T-helper 2 cell treated with Interferon-gamma antibody and Interleukin-4, amounts not matched to agents 5 μg/mL and 100 μg/mL, for 36 hours (primary cell): ENCODE measurements at regions not wholly inside any gene's neighbourhood (a gene's known extent, or its start where the extent isn't known, plus 50 kb on each side); places are given as distances from the start of the nearest gene placed in this dataset.

ENCODE experiments used
- DNase-seq: peaks from one replicate; pipeline ENCODE4 v3.0.0; 2021; ENCODE audit warnings: low spot score
- H3K27ac Mint-ChIP-seq: one replicate; pipeline ENCODE4 v1.8.0; 2021; ENCODE audit warnings: mild to moderate bottlenecking, mixed read lengths
- H3K27me3 Mint-ChIP-seq: one replicate; pipeline ENCODE4 v1.8.0; 2021; ENCODE audit warnings: low read depth, mixed read lengths
- H3K36me3 Mint-ChIP-seq: one replicate; pipeline ENCODE4 v1.8.0; 2021; ENCODE audit warnings: low read depth, mixed read lengths
- H3K4me1 Mint-ChIP-seq: one replicate; pipeline ENCODE4 v1.8.0; 2021; ENCODE audit warnings: low read depth, mixed read lengths
- H3K4me3 Mint-ChIP-seq: one replicate; pipeline ENCODE4 v1.8.0; 2022; ENCODE audit warnings: mild to moderate bottlenecking, moderate library complexity, mixed read lengths
- H3K9me3 Mint-ChIP-seq: one replicate; pipeline ENCODE4 v1.8.0; 2021; ENCODE audit warnings: mixed read lengths

GRCh38 chr18:44128365-44128764 is 552.3 kb upstream of the SETBP1 start:
- Mint-ChIP-seq H3K4me1 (no peaks in the 10 kb centered on the region), H3K4me3 (no peak overlapping the region), H3K27ac (no peak overlapping the region), H3K27me3 (no peaks in the 10 kb centered on the region), H3K9me3 (no peaks in the 10 kb centered on the region), H3K36me3 (no peaks in the 10 kb centered on the region)
- DNase-seq = no peak

- no peaks in the 10 kb centered on the region for H3K36me3 Mint-ChIP-seq
- H3K4me1 Mint-ChIP-seq = no peaks in the 10 kb centered on the region
- peaks cover 5% of the 10 kb centered on the region for H3K9me3 Mint-ChIP-seq
- DNase-seq = no peak
- H3K27ac Mint-ChIP-seq = no peak overlapping the region
- no peak overlapping the region for H3K4me3 Mint-ChIP-seq
- no peaks in the 10 kb centered on the region for H3K27me3 Mint-ChIP-seq
These were observed 550.2 kb upstream of the SETBP1 start for GRCh38 chr18:44130376-44130942.

GRCh38 chr18:44133483-44133882 is 547.2 kb upstream of the SETBP1 start:
- peaks cover 5% of the 10 kb centered on the region for H3K9me3 Mint-ChIP-seq
- no peaks in the 10 kb centered on the region for H3K36me3 Mint-ChIP-seq
- no peak overlapping the region for H3K4me3 Mint-ChIP-seq
- H3K4me1 Mint-ChIP-seq = no peaks in the 10 kb centered on the region
- H3K27me3 Mint-ChIP-seq = no peaks in the 10 kb centered on the region
- H3K27ac Mint-ChIP-seq = no peak overlapping the region
- no peak for DNase-seq

- Mint-ChIP-seq H3K4me3 (no peak overlapping the region), H3K36me3 (no peaks in the 10 kb centered on the region), H3K27ac (no peak overlapping the region), H3K9me3 (peaks cover 5% of the 10 kb centered on the region), H3K27me3 (no peaks in the 10 kb centered on the region), H3K4me1 (no peaks in the 10 kb centered on the region)
- no peak for DNase-seq
These were observed 546.2 kb upstream of the SETBP1 start for GRCh38 chr18:44134447-44134846.

GRCh38 chr18:44135741-44136140 is 544.9 kb upstream of the SETBP1 start:
- Mint-ChIP-seq H3K9me3 (peaks cover 5% of the 10 kb centered on the region), H3K27ac (no peak overlapping the region), H3K4me1 (no peaks in the 10 kb centered on the region), H3K36me3 (no peaks in the 10 kb centered on the region), H3K27me3 (no peaks in the 10 kb centered on the region), H3K4me3 (no peak overlapping the region)
- DNase-seq = no peak

GRCh38 chr18:44136326-44136725 is 544.4 kb upstream of the SETBP1 start:
- Mint-ChIP-seq H3K4me3 (no peak overlapping the region), H3K27me3 (no peaks in the 10 kb centered on the region), H3K9me3 (peaks cover 5% of the 10 kb centered on the region), H3K4me1 (no peaks in the 10 kb centered on the region), H3K36me3 (no peaks in the 10 kb centered on the region), H3K27ac (no peak overlapping the region)
- DNase-seq = no peak

GRCh38 chr18:44143072-44143471 is 537.6 kb upstream of the SETBP1 start:
- Mint-ChIP-seq H3K36me3 (no peaks in the 10 kb centered on the region), H3K27ac (no peak overlapping the region), H3K4me1 (no peaks in the 10 kb centered on the region), H3K27me3 (no peaks in the 10 kb centered on the region), H3K4me3 (no peak overlapping the region), H3K9me3 (peaks cover 3% of the 10 kb centered on the region)
- no peak for DNase-seq

- Mint-ChIP-seq H3K9me3 (peaks cover 7% of the 10 kb centered on the region), H3K27me3 (no peaks in the 10 kb centered on the region), H3K4me3 (no peak overlapping the region), H3K36me3 (no peaks in the 10 kb centered on the region), H3K27ac (no peak overlapping the region), H3K4me1 (no peaks in the 10 kb centered on the region)
- DNase-seq = no peak
These were observed 531.0 kb upstream of the SETBP1 start for GRCh38 chr18:44149706-44150105.

GRCh38 chr18:44153981-44154380 is 526.7 kb upstream of the SETBP1 start:
- no peak for DNase-seq
- no peaks in the 10 kb centered on the region for H3K27me3 Mint-ChIP-seq
- H3K27ac Mint-ChIP-seq = no peak overlapping the region
- H3K9me3 Mint-ChIP-seq = peaks cover 4% of the 10 kb centered on the region
- no peaks in the 10 kb centered on the region for H3K36me3 Mint-ChIP-seq
- no peaks in the 10 kb centered on the region for H3K4me1 Mint-ChIP-seq
- H3K4me3 Mint-ChIP-seq = no peak overlapping the region

- no peak for DNase-seq
- Mint-ChIP-seq H3K36me3 (no peaks in the 10 kb centered on the region), H3K9me3 (peaks cover 4% of the 10 kb centered on the region), H3K27ac (no peak overlapping the region), H3K4me3 (no peak overlapping the region), H3K4me1 (no peaks in the 10 kb centered on the region), H3K27me3 (no peaks in the 10 kb centered on the region)
These were observed 524.6 kb upstream of the SETBP1 start for GRCh38 chr18:44156126-44156525.

- H3K4me1 Mint-ChIP-seq = no peaks in the 10 kb centered on the region
- no peak overlapping the region for H3K4me3 Mint-ChIP-seq
- peaks cover 2% of the 10 kb centered on the region for H3K9me3 Mint-ChIP-seq
- H3K27ac Mint-ChIP-seq = no peak overlapping the region
- no peaks in the 10 kb centered on the region for H3K27me3 Mint-ChIP-seq
- DNase-seq = no peak
- no peaks in the 10 kb centered on the region for H3K36me3 Mint-ChIP-seq
These were observed 523.8 kb upstream of the SETBP1 start for GRCh38 chr18:44156776-44157335.

GRCh38 chr18:44170208-44170880 is 510.3 kb upstream of the SETBP1 start:
- H3K27me3 Mint-ChIP-seq = no peaks in the 10 kb centered on the region
- no peak overlapping the region for H3K4me3 Mint-ChIP-seq
- no peaks in the 10 kb centered on the region for H3K4me1 Mint-ChIP-seq
- H3K9me3 Mint-ChIP-seq = peaks cover 13% of the 10 kb centered on the region
- no peaks in the 10 kb centered on the region for H3K36me3 Mint-ChIP-seq
- no peak for DNase-seq
- no peak overlapping the region for H3K27ac Mint-ChIP-seq

- no peak overlapping the region for H3K27ac Mint-ChIP-seq
- no peaks in the 10 kb centered on the region for H3K4me1 Mint-ChIP-seq
- no peaks in the 10 kb centered on the region for H3K36me3 Mint-ChIP-seq
- H3K9me3 Mint-ChIP-seq = peaks cover 14% of the 10 kb centered on the region
- no peak for DNase-seq
- H3K27me3 Mint-ChIP-seq = no peaks in the 10 kb centered on the region
- H3K4me3 Mint-ChIP-seq = no peak overlapping the region
These were observed 509.4 kb upstream of the SETBP1 start for GRCh38 chr18:44171301-44171700.

- Mint-ChIP-seq H3K9me3 (peaks cover 14% of the 10 kb centered on the region), H3K4me1 (no peaks in the 10 kb centered on the region)
These were observed 504.8 kb upstream of the SETBP1 start for GRCh38 chr18:44175891-44176290.

GRCh38 chr18:44178476-44178875 is 502.2 kb upstream of the SETBP1 start:
- peaks cover 11% of the 10 kb centered on the region for H3K9me3 Mint-ChIP-seq
- H3K27me3 Mint-ChIP-seq = no peaks in the 10 kb centered on the region
- DNase-seq = no peak
- no peak overlapping the region for H3K4me3 Mint-ChIP-seq
- H3K27ac Mint-ChIP-seq = no peak overlapping the region
- H3K4me1 Mint-ChIP-seq = no peaks in the 10 kb centered on the region
- H3K36me3 Mint-ChIP-seq = no peaks in the 10 kb centered on the region

More at GRCh38 chr18:44175891-44176290, 504.8 kb upstream of the SETBP1 start:
- no peaks in the 10 kb centered on the region for H3K27me3 Mint-ChIP-seq
- DNase-seq = no peak
- H3K36me3 Mint-ChIP-seq = no peaks in the 10 kb centered on the region
- no peak overlapping the region for H3K4me3 Mint-ChIP-seq
- H3K27ac Mint-ChIP-seq = no peak overlapping the region
